Loucy (cell line): ENCODE measurements at regions not wholly inside any gene's neighbourhood (a gene's known extent, or its start where the extent isn't known, plus 50 kb on each side); places are given as distances from the start of the nearest gene placed in this dataset.
A peak's percentile ranks its signal among the peaks of the same experiment; 100 is the strongest.

Source experiments
- H2AFZ ChIP-seq: fragments of 200-600 bp; sonication (generic); 2 replicates; pipeline ENCODE4 v1.6.0; 2016; ENCODE audit warnings: antibody characterized with exemption, mild to moderate bottlenecking, low read length, moderate library complexity
- H3F3A ChIP-seq: fragments of 200-600 bp; 2 replicates; pipeline ENCODE4 v1.6.0; 2016; ENCODE audit warnings: antibody characterized with exemption, low read depth, mild to moderate bottlenecking
- H3K27me3 ChIP-seq: fragments of 200-600 bp; sonication (generic); 2 replicates; pipeline ENCODE4 v1.6.1; 2014; ENCODE audit warnings: low read length, mild to moderate bottlenecking; ENCODE audit not compliant: insufficient read depth, poor library complexity, severe bottlenecking
- H3K36me3 ChIP-seq: fragments of 200-600 bp; sonication (generic); 2 replicates; pipeline ENCODE4 v1.6.1; 2016; ENCODE audit warnings: low read length; ENCODE audit not compliant: insufficient read depth
- H3K4me1 ChIP-seq: fragments of 200-600 bp; sonication (generic); 2 replicates; pipeline ENCODE4 v1.5.1; 2014; ENCODE audit warnings: low read length, mild to moderate bottlenecking; ENCODE audit not compliant: insufficient read depth, poor library complexity, severe bottlenecking
- H3K4me2 ChIP-seq: fragments of 200-600 bp; sonication (generic); 2 replicates; pipeline ENCODE4 v1.6.0; 2014; ENCODE audit warnings: antibody characterized with exemption, low read length, low read depth, mild to moderate bottlenecking; ENCODE audit not compliant: poor library complexity, severe bottlenecking
- H3K4me3 ChIP-seq: fragments of 200-600 bp; sonication (generic); 2 replicates; pipeline ENCODE4 v1.5.1; 2014; ENCODE audit warnings: low read length, mild to moderate bottlenecking, mixed read lengths; ENCODE audit not compliant: poor library complexity, severe bottlenecking
- H3K79me2 ChIP-seq: fragments of 200-600 bp; sonication (generic); 2 replicates; pipeline ENCODE4 v1.6.1; 2014; ENCODE audit warnings: low read length; ENCODE audit not compliant: insufficient read depth
- H3K9ac ChIP-seq: fragments of 200-600 bp; sonication (generic); 2 replicates; pipeline ENCODE4 v1.6.0; 2014; ENCODE audit warnings: mild to moderate bottlenecking, low read depth, low read length, moderate library complexity; ENCODE audit not compliant: poor library complexity, severe bottlenecking
- H3K9me2 ChIP-seq: fragments of 200-600 bp; sonication (generic); replicated peaks from 2 replicates; pipeline ENCODE4 v1.6.1; 2016; ENCODE audit warnings: low read depth, low read length, mixed read lengths
- H3K9me3 ChIP-seq: fragments of 200-600 bp; sonication (generic); 2 replicates; pipeline ENCODE4 v1.6.1; 2014; ENCODE audit warnings: mild to moderate bottlenecking, antibody characterized with exemption, low read length, low read depth; ENCODE audit not compliant: insufficient read depth
- H4K20me1 ChIP-seq: fragments of 200-600 bp; sonication (generic); 2 replicates; pipeline ENCODE4 v1.6.0; 2014; ENCODE audit warnings: antibody characterized with exemption, low read length, mild to moderate bottlenecking; ENCODE audit not compliant: insufficient read depth, poor library complexity, severe bottlenecking
- CTCF ChIP-seq: fragments of 200-600 bp; sonication (generic); conservative IDR thresholded peaks from 2 replicates; pipeline ENCODE4 v1.5.1; 2014; ENCODE audit warnings: mild to moderate bottlenecking, antibody characterized with exemption, low read length
- EZH2phosphoT487 ChIP-seq: fragments of 200-600 bp; IDR thresholded peaks from 2 replicates; pipeline ENCODE4 v1.6.1; 2018; ENCODE audit warnings: antibody characterized with exemption, mild to moderate bottlenecking, moderate library complexity, borderline replicate concordance

- Histone ChIP-seq H3K9me2 (no peaks in the 10 kb centered on the region), H3K4me2 (peak overlapping the region; percentile 43), H3K4me3 (no peak overlapping the region), H4K20me1 (no peaks in the 10 kb centered on the region), H3K27me3 (no peaks in the 10 kb centered on the region), H3K4me1 (peaks cover 68% of the 10 kb centered on the region), H3K36me3 (no peaks in the 10 kb centered on the region), H2AFZ (no peak overlapping the region), H3K79me2 (no peaks in the 10 kb centered on the region), H3K9me3 (no peaks in the 10 kb centered on the region), H3F3A (peaks cover 15% of the 10 kb centered on the region), H3K9ac (peak overlapping the region; percentile 70)
- TF ChIP-seq EZH2phosphoT487 (no peak), CTCF (no peak)
These were observed 134.1 kb downstream of the GLUL start for GRCh38 chr1:182257369-182258063.

- no peaks in the 10 kb centered on the region for H4K20me1 ChIP-seq
- no peaks in the 10 kb centered on the region for H3K27me3 ChIP-seq
- H3K4me1 ChIP-seq = peaks cover 62% of the 10 kb centered on the region
- no peak overlapping the region for H3K4me2 ChIP-seq
- no peak overlapping the region for H2AFZ ChIP-seq
- TF ChIP-seq EZH2phosphoT487 = no peak
- no peak for TF ChIP-seq CTCF
- peaks cover 15% of the 10 kb centered on the region for H3F3A ChIP-seq
- H3K9me3 ChIP-seq = no peaks in the 10 kb centered on the region
- no peaks in the 10 kb centered on the region for H3K9me2 ChIP-seq
- no peak overlapping the region for H3K4me3 ChIP-seq
- no peaks in the 10 kb centered on the region for H3K79me2 ChIP-seq
- no peaks in the 10 kb centered on the region for H3K36me3 ChIP-seq
- peak overlapping the region; percentile 70 for H3K9ac ChIP-seq
These were observed 134.7 kb downstream of the GLUL start for GRCh38 chr1:182256931-182257330.

- H3K4me1 ChIP-seq = peaks cover 55% of the 10 kb centered on the region
- no peaks in the 10 kb centered on the region for H3K79me2 ChIP-seq
- H3K36me3 ChIP-seq = no peaks in the 10 kb centered on the region
- H3K9ac ChIP-seq = peak overlapping the region; percentile 26
- no peaks in the 10 kb centered on the region for H3K27me3 ChIP-seq
- H4K20me1 ChIP-seq = no peaks in the 10 kb centered on the region
- no peak overlapping the region for H3K4me2 ChIP-seq
- H2AFZ ChIP-seq = no peak overlapping the region
- H3F3A ChIP-seq = peaks cover 13% of the 10 kb centered on the region
- no peaks in the 10 kb centered on the region for H3K9me3 ChIP-seq
- no peaks in the 10 kb centered on the region for H3K9me2 ChIP-seq
- TF ChIP-seq EZH2phosphoT487 (no peak), CTCF (no peak)
- H3K4me3 ChIP-seq = no peak overlapping the region
These were observed 136.1 kb downstream of the GLUL start for GRCh38 chr1:182255494-182255893.
